Caco-2 (cell line): ENCODE measurements at regions not wholly inside any gene's neighbourhood (a gene's known extent, or its start where the extent isn't known, plus 50 kb on each side); places are given as distances from the start of the nearest gene placed in this dataset.

Experiments used
- BruUV-seq: library from RNA; stranded (reverse); fragments of 400-500 nt; replicated peaks from 2 replicates; lab custom pipeline; 2021; lab: Mats Ljungman, UMichigan
- CTCF ChIA-PET: fragments of 300-600 bp; sonication (Branson Sonifier 250); formaldehyde crosslinking; loops from one replicate; lab custom pipeline; 2022; ENCODE audit warnings: antibody characterized with exemption; lab: Charles Lee
- POLR2A ChIA-PET: fragments of 300-600 bp; sonication (Branson Sonifier 250); formaldehyde crosslinking; loops from one replicate; lab custom pipeline; 2022; ENCODE audit warnings: antibody characterized with exemption; lab: Charles Lee
- DNase-seq, 2 experiments: peaks; one replicate each; pipeline versions ENCODE4 v3.0.0 to v3.0.0-alpha.2; 2020 to 2022
- H3K27me3 ChIP-seq: replicated peaks from 2 replicates; pipeline ENCODE4 v1.6.0; 2011; ENCODE audit warnings: low read length; ENCODE audit not compliant: control insufficient read depth, insufficient read depth
- H3K36me3 ChIP-seq: 2 replicates; pipeline ENCODE4 v1.5.1; 2011; ENCODE audit warnings: low read length; ENCODE audit not compliant: control insufficient read depth, insufficient read depth
- H3K4me1 ChIP-seq: fragments of 250-450 bp; sonication (Bioruptor Pico); 2 replicates; pipeline ENCODE4 v1.5.1; 2020; ENCODE audit warnings: mild to moderate bottlenecking
- H3K4me3 ChIP-seq: 2 replicates; pipeline ENCODE4 v1.5.1; 2011; ENCODE audit warnings: low read depth, mild to moderate bottlenecking, control low read depth, low read length
- H3K9me3 ChIP-seq: fragments of 250-450 bp; sonication (Bioruptor Pico); 2 replicates; pipeline ENCODE4 v1.5.1; 2020; ENCODE audit warnings: mild to moderate bottlenecking, moderate library complexity
- H3K27ac Mint-ChIP-seq: one replicate; pipeline ENCODE4 v1.8.0; 2022; ENCODE audit warnings: mixed read lengths; ENCODE audit not compliant: unreplicated experiment
- H3K27me3 Mint-ChIP-seq: one replicate; pipeline ENCODE4 v1.8.0; 2022; ENCODE audit warnings: mixed read lengths; ENCODE audit not compliant: insufficient read depth, unreplicated experiment
- H3K36me3 Mint-ChIP-seq: one replicate; pipeline ENCODE4 v1.8.0; 2022; ENCODE audit warnings: mild to moderate bottlenecking, mixed read lengths; ENCODE audit not compliant: insufficient read depth, unreplicated experiment
- H3K4me1 Mint-ChIP-seq: one replicate; pipeline ENCODE4 v1.8.0; 2022; ENCODE audit warnings: low read depth, mixed read lengths; ENCODE audit not compliant: unreplicated experiment
- H3K4me3 Mint-ChIP-seq: one replicate; pipeline ENCODE4 v1.8.0; 2022; ENCODE audit warnings: mild to moderate bottlenecking, moderate library complexity, mixed read lengths; ENCODE audit not compliant: unreplicated experiment
- H3K9me3 Mint-ChIP-seq: one replicate; pipeline ENCODE4 v1.8.0; 2022; ENCODE audit warnings: mixed read lengths; ENCODE audit not compliant: unreplicated experiment
- intact Hi-C: fragments of 100-400 bp; cut with micrococcal nuclease; formaldehyde crosslinking; loops from one replicate; pipeline ENCODE4 v1.10.0; 2022; ENCODE audit not compliant: unreplicated experiment
- TF ChIP-seq, protein P1 (sequence below), 2 experiments: fragments of 200-600 bp in 1 of 2; IDR thresholded peaks; 1 replicate in 1 of 2; 2 replicates in 1 of 2; pipeline versions ENCODE4 v1.5.1 to v1.8.0; 2011 to 2022; ENCODE audit warnings: antibody characterized with exemption in 1 of 2, control low read depth in 1 of 2, inconsistent platforms in 1 of 2, low read depth in 1 of 2, low read length in 1 of 2, mild to moderate bottlenecking in 1 of 2, moderate library complexity in 1 of 2; ENCODE audit not compliant: insufficient read depth in 1 of 2, severe bottlenecking in 1 of 2, unreplicated experiment in 1 of 2

DNA sequence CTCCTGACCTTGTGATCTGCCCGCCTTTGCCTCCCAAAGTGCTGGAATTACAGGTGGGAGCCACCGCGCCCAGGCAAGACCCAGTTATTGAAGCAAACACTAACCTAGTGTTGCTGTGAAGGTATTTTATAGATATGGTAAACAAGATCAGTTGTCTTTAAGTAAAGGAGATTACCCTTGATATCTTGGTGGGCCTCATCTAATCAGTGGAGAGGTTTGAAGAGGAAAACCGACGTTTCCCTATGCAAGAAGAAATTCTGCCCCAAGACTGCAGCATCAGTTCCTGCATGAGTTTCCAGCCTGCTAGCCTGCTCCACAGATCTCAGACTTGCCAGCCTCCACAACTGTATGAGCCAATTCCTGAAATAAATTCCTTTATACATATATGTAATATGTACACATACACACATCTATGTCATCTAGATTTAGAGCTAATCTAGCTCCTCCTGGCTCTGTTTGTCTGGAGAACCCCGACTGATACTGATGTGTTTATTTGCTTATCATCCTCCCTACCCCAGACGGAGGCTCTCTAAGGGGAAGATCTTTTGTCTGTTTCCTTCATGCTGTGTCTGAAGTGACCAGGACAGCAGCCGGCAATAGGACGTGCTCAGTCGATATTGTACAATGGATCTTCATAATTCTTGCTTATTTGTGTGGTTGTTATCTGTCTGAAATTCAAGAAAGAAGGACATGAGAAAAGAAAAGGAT lies 90.9 kb downstream of the IER5 start:
- DNase-seq, result no peak
- no peaks in the 10 kb centered on the region for H3K27me3 ChIP-seq
- no peaks in the 10 kb centered on the region for H3K36me3 ChIP-seq
- H3K36me3 Mint-ChIP-seq, result no peaks in the 10 kb centered on the region
- ChIA-PET CTCF (no interaction called here), POLR2A (no interaction called here)
- H3K9me3 ChIP-seq, result no peaks in the 10 kb centered on the region
- H3K27me3 Mint-ChIP-seq, result peaks cover 9% of the 10 kb centered on the region
- no peak overlapping the region for H3K4me3 ChIP-seq
- intact Hi-C loops, result no loop called here
- H3K27ac Mint-ChIP-seq, result no peak overlapping the region
- H3K9me3 Mint-ChIP-seq, result no peaks in the 10 kb centered on the region
- H3K4me3 Mint-ChIP-seq, result no peak overlapping the region
- H3K4me1 ChIP-seq, result 0 out of 2 replicates have a peak, but pooled peaks cover 4% of the 10 kb centered on the region
- peaks cover 7% of the 10 kb centered on the region for H3K4me1 Mint-ChIP-seq
- no TSS peak for BruUV-seq
- TF ChIP-seq, protein P1, sequence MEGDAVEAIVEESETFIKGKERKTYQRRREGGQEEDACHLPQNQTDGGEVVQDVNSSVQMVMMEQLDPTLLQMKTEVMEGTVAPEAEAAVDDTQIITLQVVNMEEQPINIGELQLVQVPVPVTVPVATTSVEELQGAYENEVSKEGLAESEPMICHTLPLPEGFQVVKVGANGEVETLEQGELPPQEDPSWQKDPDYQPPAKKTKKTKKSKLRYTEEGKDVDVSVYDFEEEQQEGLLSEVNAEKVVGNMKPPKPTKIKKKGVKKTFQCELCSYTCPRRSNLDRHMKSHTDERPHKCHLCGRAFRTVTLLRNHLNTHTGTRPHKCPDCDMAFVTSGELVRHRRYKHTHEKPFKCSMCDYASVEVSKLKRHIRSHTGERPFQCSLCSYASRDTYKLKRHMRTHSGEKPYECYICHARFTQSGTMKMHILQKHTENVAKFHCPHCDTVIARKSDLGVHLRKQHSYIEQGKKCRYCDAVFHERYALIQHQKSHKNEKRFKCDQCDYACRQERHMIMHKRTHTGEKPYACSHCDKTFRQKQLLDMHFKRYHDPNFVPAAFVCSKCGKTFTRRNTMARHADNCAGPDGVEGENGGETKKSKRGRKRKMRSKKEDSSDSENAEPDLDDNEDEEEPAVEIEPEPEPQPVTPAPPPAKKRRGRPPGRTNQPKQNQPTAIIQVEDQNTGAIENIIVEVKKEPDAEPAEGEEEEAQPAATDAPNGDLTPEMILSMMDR (IDR thresholded peaks at IDR 0.05; ENCODE audit: insufficient read depth in 1 of 2, low read depth in 1 of 2, low read length in 1 of 2, severe bottlenecking in 1 of 2, unreplicated experiment in 1 of 2), result no peak

DNA sequence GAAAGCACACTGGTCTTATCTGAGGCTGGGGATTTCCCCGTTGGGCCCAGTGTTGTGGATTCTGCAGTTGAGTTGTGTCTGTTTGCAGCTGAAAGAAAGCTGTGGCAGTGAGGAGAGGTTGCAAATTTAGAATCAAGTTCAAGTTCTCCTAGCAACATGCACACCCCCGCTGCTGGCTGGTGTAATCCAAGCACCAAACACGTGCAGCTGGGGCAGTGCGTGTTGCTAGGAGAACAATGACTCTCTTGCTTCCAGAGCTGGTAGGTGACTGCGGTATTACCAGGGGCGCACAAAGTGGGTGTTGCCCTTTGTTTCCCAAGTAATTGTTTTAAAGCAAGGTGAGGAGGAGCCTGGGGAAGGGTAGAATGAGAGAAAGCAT lies 91.5 kb downstream of the IER5 start:
- no peaks in the 10 kb centered on the region for H3K9me3 ChIP-seq
- ChIA-PET POLR2A (no interaction called here), CTCF (no interaction called here)
- intact Hi-C loops, result no loop called here
- no peaks in the 10 kb centered on the region for H3K36me3 ChIP-seq
- H3K4me3 Mint-ChIP-seq, result no peak overlapping the region
- peaks cover 7% of the 10 kb centered on the region for H3K4me1 Mint-ChIP-seq
- H3K27ac Mint-ChIP-seq, result no peak overlapping the region
- TF ChIP-seq, protein P1 (IDR thresholded peaks at IDR 0.05; ENCODE audit: insufficient read depth in 1 of 2, low read depth in 1 of 2, low read length in 1 of 2, severe bottlenecking in 1 of 2, unreplicated experiment in 1 of 2), result no peak
- H3K27me3 Mint-ChIP-seq, result peaks cover 12% of the 10 kb centered on the region
- no peaks in the 10 kb centered on the region for H3K9me3 Mint-ChIP-seq
- DNase-seq, result no peak
- no peaks in the 10 kb centered on the region for H3K27me3 ChIP-seq
- 0 out of 2 replicates have a peak, but pooled peaks cover 4% of the 10 kb centered on the region for H3K4me1 ChIP-seq
- no TSS peak for BruUV-seq
- no peak overlapping the region for H3K4me3 ChIP-seq
- H3K36me3 Mint-ChIP-seq, result no peaks in the 10 kb centered on the region

DNA sequence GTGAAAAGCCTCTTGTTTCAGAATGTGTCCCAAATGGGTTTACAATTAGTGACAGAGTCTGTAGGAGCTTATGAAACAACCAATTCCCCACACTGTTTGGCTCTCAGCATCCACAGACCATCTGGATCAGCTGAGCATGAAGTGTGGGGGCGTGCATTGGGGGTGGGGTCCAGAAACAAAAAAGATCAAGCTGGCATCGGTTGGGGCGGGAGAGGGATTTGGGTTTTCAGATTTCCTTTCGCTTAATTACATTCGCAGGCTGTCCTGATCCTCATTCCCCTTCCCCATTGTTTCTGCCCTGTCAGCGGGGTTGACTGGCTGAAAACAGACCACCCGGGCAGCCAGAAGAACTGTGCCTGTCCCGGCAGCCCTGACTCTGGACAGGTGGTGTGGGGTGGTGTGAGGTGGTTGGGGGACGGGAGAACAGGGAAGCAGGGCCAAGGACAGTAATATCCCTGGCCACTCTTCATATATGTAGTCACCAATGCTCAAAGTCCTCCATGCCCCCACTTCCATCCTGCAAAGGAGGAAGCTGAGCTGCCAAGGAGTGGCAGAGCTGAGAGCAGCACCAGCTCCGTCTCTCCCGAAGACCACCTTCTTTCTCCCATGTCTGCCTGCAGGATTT lies 92.0 kb downstream of the IER5 start:
- Mint-ChIP-seq H3K36me3 (no peaks in the 10 kb centered on the region), H3K27ac (no peak overlapping the region), H3K4me3 (no peak overlapping the region), H3K9me3 (no peaks in the 10 kb centered on the region), H3K4me1 (peaks cover 7% of the 10 kb centered on the region), H3K27me3 (peaks cover 15% of the 10 kb centered on the region)
- no peak for DNase-seq
- Histone ChIP-seq H3K36me3 (no peaks in the 10 kb centered on the region), H3K4me1 (no peaks in the 10 kb centered on the region), H3K4me3 (no peak overlapping the region), H3K27me3 (no peaks in the 10 kb centered on the region), H3K9me3 (no peaks in the 10 kb centered on the region)
- TF ChIP-seq, protein P1 (IDR thresholded peaks at IDR 0.05; ENCODE audit: insufficient read depth in 1 of 2, low read depth in 1 of 2, low read length in 1 of 2, severe bottlenecking in 1 of 2, unreplicated experiment in 1 of 2), result no peak
- intact Hi-C loops, result no loop called here
- BruUV-seq, result no TSS peak
- CTCF ChIA-PET, result no interaction called here
- POLR2A ChIA-PET, result no interaction called here
